ENCODE measurements at regions not wholly inside any gene's neighbourhood (a gene's known extent, or its start where the extent isn't known, plus 50 kb on each side); places are given as distances from the start of the nearest gene placed in this dataset.

- no peak for TF ChIP-seq ZNF596 (tag by site-specific recombination; IDR thresholded peaks at IDR 0.05)
- no peak for TF ChIP-seq ZNF16 (tag by site-specific recombination; IDR thresholded peaks at IDR 0.05; ENCODE audit: low read depth)
- TF ChIP-seq, protein P1, sequence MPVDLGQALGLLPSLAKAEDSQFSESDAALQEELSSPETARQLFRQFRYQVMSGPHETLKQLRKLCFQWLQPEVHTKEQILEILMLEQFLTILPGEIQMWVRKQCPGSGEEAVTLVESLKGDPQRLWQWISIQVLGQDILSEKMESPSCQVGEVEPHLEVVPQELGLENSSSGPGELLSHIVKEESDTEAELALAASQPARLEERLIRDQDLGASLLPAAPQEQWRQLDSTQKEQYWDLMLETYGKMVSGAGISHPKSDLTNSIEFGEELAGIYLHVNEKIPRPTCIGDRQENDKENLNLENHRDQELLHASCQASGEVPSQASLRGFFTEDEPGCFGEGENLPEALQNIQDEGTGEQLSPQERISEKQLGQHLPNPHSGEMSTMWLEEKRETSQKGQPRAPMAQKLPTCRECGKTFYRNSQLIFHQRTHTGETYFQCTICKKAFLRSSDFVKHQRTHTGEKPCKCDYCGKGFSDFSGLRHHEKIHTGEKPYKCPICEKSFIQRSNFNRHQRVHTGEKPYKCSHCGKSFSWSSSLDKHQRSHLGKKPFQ (tag by site-specific recombination; IDR thresholded peaks at IDR 0.05): peak; percentile 59
- peak; percentile 62; the same call in 1 of the 2 replicates for TF ChIP-seq ZNF610 (tag by site-specific recombination; IDR thresholded peaks at IDR 0.05; ENCODE audit: borderline replicate concordance)
- peak; percentile 72 for TF ChIP-seq ZEB2 (tag by site-specific recombination; IDR thresholded peaks at IDR 0.05)
- TF ChIP-seq OSR2 (tag by site-specific recombination; IDR thresholded peaks at IDR 0.05): peak; percentile 99
- TF ChIP-seq ZXDB (tag by site-specific recombination; IDR thresholded peaks at IDR 0.05): peak; percentile 93
- TF ChIP-seq, protein P2, sequence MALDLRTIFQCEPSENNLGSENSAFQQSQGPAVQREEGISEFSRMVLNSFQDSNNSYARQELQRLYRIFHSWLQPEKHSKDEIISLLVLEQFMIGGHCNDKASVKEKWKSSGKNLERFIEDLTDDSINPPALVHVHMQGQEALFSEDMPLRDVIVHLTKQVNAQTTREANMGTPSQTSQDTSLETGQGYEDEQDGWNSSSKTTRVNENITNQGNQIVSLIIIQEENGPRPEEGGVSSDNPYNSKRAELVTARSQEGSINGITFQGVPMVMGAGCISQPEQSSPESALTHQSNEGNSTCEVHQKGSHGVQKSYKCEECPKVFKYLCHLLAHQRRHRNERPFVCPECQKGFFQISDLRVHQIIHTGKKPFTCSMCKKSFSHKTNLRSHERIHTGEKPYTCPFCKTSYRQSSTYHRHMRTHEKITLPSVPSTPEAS (tag by site-specific recombination; IDR thresholded peaks at IDR 0.05): no peak
- peak; percentile 86 for TF ChIP-seq ZBTB21 (tag by site-specific recombination; IDR thresholded peaks at IDR 0.05)
- TF ChIP-seq ZNF175 (tag by site-specific recombination; IDR thresholded peaks at IDR 0.05): no peak
- TF ChIP-seq, protein P3, sequence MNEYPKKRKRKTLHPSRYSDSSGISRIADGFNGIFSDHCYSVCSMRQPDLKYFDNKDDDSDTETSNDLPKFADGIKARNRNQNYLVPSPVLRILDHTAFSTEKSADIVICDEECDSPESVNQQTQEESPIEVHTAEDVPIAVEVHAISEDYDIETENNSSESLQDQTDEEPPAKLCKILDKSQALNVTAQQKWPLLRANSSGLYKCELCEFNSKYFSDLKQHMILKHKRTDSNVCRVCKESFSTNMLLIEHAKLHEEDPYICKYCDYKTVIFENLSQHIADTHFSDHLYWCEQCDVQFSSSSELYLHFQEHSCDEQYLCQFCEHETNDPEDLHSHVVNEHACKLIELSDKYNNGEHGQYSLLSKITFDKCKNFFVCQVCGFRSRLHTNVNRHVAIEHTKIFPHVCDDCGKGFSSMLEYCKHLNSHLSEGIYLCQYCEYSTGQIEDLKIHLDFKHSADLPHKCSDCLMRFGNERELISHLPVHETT (tag by site-specific recombination; IDR thresholded peaks at IDR 0.05): peak; percentile 94; the same call in 1 of the 2 replicates
- peak; percentile 32; the same call in 1 of the 2 replicates for TF ChIP-seq ZSCAN23 (tag by site-specific recombination; IDR thresholded peaks at IDR 0.05)
- TF ChIP-seq TRIM28 (IDR thresholded peaks at IDR 0.05; ENCODE audit: borderline replicate concordance, low read length): peak; percentile 45
- TF ChIP-seq ZNF311 (tag by site-specific recombination; IDR thresholded peaks at IDR 0.05; ENCODE audit: borderline replicate concordance): no peak
- no peak for TF ChIP-seq ZNF747 (tag by site-specific recombination; IDR thresholded peaks at IDR 0.05)
- TF ChIP-seq ZNF394 (tag by site-specific recombination; IDR thresholded peaks at IDR 0.05; ENCODE audit: borderline replicate concordance): peak; percentile 51; the same call in 1 of the 2 replicates
- no peak for TF ChIP-seq ZNF37A (tag by site-specific recombination; IDR thresholded peaks at IDR 0.05)
- peak; percentile 95 for TF ChIP-seq ZIC2 (tag by site-specific recombination; IDR thresholded peaks at IDR 0.05)
- TF ChIP-seq ZNF776 (tag by site-specific recombination; IDR thresholded peaks at IDR 0.05; ENCODE audit: borderline replicate concordance): no peak
- TF ChIP-seq SCRT1 (tag by site-specific recombination; IDR thresholded peaks at IDR 0.05; ENCODE audit: borderline replicate concordance): peak; percentile 66
- no peak for TF ChIP-seq ZNF19 (tag by site-specific recombination; IDR thresholded peaks at IDR 0.05; ENCODE audit: low read depth)
- no peak for TF ChIP-seq ZNF239 (tag by site-specific recombination; IDR thresholded peaks at IDR 0.05)
- no peak for TF ChIP-seq ZNF404 (tag by site-specific recombination; IDR thresholded peaks at IDR 0.05)
- peak; percentile 88 for TF ChIP-seq PRDM6 (tag by site-specific recombination; IDR thresholded peaks at IDR 0.05)
- TF ChIP-seq ZBTB7A (tag by site-specific recombination; IDR thresholded peaks at IDR 0.05; ENCODE audit: low read depth): no peak
- no peak for TF ChIP-seq ZNF354C (tag by site-specific recombination; IDR thresholded peaks at IDR 0.05; ENCODE audit: borderline replicate concordance, low read depth)
- no peak for TF ChIP-seq ZNF530 (tag by site-specific recombination; IDR thresholded peaks at IDR 0.05; ENCODE audit: low read depth)
- no peak for TF ChIP-seq ZNF548 (tag by site-specific recombination; IDR thresholded peaks at IDR 0.05)
- peak; percentile 98 for TF ChIP-seq TSHZ1 (tag by site-specific recombination; IDR thresholded peaks at IDR 0.05; ENCODE audit: borderline replicate concordance)
- TF ChIP-seq OVOL3 (tag by site-specific recombination; IDR thresholded peaks at IDR 0.05): peak; percentile 90
- 0 out of 2 replicates have a peak, but pooled peaks have one; percentile 31 for TF ChIP-seq BCL11A (tag by site-specific recombination; IDR thresholded peaks at IDR 0.05; ENCODE audit: low read depth)
- TF ChIP-seq ZNF138 (tag by site-specific recombination; IDR thresholded peaks at IDR 0.05; ENCODE audit: borderline replicate concordance): no peak
Measured at GRCh38 chr21:39094847-39095579, 88.2 kb downstream of the PSMG1 start (continued).
